ENCODE measurements at regions not wholly inside any gene's neighbourhood (a gene's known extent, or its start where the extent isn't known, plus 50 kb on each side); places are given as distances from the start of the nearest gene placed in this dataset.

DNA sequence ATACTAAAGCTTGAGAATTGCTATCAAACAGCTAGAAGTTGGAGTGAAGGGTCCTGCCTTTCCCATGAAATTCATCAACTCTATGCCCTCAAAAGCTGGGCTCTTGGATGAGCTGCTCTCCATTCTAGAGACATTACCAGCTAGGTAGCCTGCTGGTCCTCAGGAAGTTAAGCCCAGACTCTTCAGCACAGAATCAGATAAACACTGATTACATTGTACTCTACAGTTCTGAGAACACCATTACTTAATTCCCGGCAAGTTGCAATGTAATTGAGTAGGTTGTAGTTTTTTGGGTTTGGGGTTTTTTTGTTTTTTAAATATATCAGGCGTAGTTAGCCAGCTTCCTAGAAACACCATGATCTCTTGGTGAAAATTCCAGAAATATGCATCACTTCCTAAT, 84.1 kb upstream of the PIK3CG start:
- TF ChIP-seq CTCF (IDR thresholded peaks at IDR 0.05; ENCODE audit: insufficient read depth, low read length, poor library complexity, severe bottlenecking) (no peak), EZH2phosphoT487 (conservative IDR thresholded peaks at IDR 0.05; ENCODE audit: low read length) (no peak)
